Muscle of leg (tissue), 3 donors: ENCODE measurements at regions not wholly inside any gene's neighbourhood (a gene's known extent, or its start where the extent isn't known, plus 50 kb on each side); places are given as distances from the start of the nearest gene placed in this dataset.

Experiments used
- DNase-seq: peaks from one replicate; pipeline ENCODE4 v3.0.0; 2013
- H3K27ac ChIP-seq: one replicate; pipeline ENCODE4 v1.5.1; 2013; ENCODE audit warnings: mild to moderate bottlenecking, low read length, control low read depth
- H3K27me3 ChIP-seq: one replicate; pipeline ENCODE4 v1.6.1; 2013; ENCODE audit warnings: low read length; ENCODE audit not compliant: control insufficient read depth, insufficient read depth
- H3K36me3 ChIP-seq: one replicate; pipeline ENCODE4 v1.6.1; 2013; ENCODE audit warnings: low read length; ENCODE audit not compliant: control insufficient read depth, insufficient read depth
- H3K4me1 ChIP-seq: one replicate; pipeline ENCODE4 v1.6.1; 2013; ENCODE audit warnings: low read length; ENCODE audit not compliant: control insufficient read depth, insufficient read depth
- H3K4me3 ChIP-seq: one replicate; pipeline ENCODE4 v1.5.1; 2013; ENCODE audit warnings: low read length, control low read depth
- H3K9me3 ChIP-seq: replicated peaks from 2 replicates; pipeline ENCODE4 v1.6.1; 2013; ENCODE audit warnings: low read depth, low read length; ENCODE audit not compliant: control insufficient read depth
- WGBS: methylation state at CpG from one replicate; pipeline ENCODE4 v1.1.5; 2013; ENCODE audit warnings: missing lambda C conversion rate; ENCODE audit not compliant: insufficient coverage; 5-methylcytosine and 5-hydroxymethylcytosine counted together

- peaks cover 48% of the 10 kb centered on the region for H3K4me1 ChIP-seq
- no peaks in the 10 kb centered on the region for H3K27me3 ChIP-seq
- H3K4me3 ChIP-seq: no peak overlapping the region
- no peak overlapping the region for H3K27ac ChIP-seq
- no peak for DNase-seq
- no peaks in the 10 kb centered on the region for H3K36me3 ChIP-seq
- no CpG with 5 or more reads among the region's 2 CpGs for WGBS
- no peaks in the 10 kb centered on the region for H3K9me3 ChIP-seq
Measured at GRCh38 chr21:38996355-38996754, 186.9 kb downstream of the PSMG1 start.

GRCh38 chr21:38995731-38996130 lies 187.5 kb downstream of the PSMG1 start:
- no peaks in the 10 kb centered on the region for H3K27me3 ChIP-seq
- WGBS: 80% methylated on average over 2 of the region's 5 CpGs
- H3K4me3 ChIP-seq: no peak overlapping the region
- no peak overlapping the region for H3K27ac ChIP-seq
- DNase-seq: no peak
- H3K36me3 ChIP-seq: no peaks in the 10 kb centered on the region
- no peaks in the 10 kb centered on the region for H3K9me3 ChIP-seq
- peaks cover 51% of the 10 kb centered on the region for H3K4me1 ChIP-seq

GRCh38 chr21:38995071-38995669 lies 188.1 kb downstream of the PSMG1 start:
- 78% methylated on average over 10 of the region's 13 CpGs for WGBS
- no peak for DNase-seq
- H3K27ac ChIP-seq: no peak overlapping the region
- no peaks in the 10 kb centered on the region for H3K36me3 ChIP-seq
- no peak overlapping the region for H3K4me3 ChIP-seq
- H3K9me3 ChIP-seq: no peaks in the 10 kb centered on the region
- H3K4me1 ChIP-seq: peaks cover 57% of the 10 kb centered on the region
- H3K27me3 ChIP-seq: no peaks in the 10 kb centered on the region

- 35% methylated on average over 7 of the region's 12 CpGs for WGBS
- H3K9me3 ChIP-seq: no peaks in the 10 kb centered on the region
- no peak overlapping the region for H3K4me3 ChIP-seq
- H3K4me1 ChIP-seq: peaks cover 68% of the 10 kb centered on the region
- no peaks in the 10 kb centered on the region for H3K36me3 ChIP-seq
- DNase-seq: no peak
- H3K27me3 ChIP-seq: no peaks in the 10 kb centered on the region
- peak overlapping the region; percentile 67 for H3K27ac ChIP-seq
Measured at GRCh38 chr21:38994042-38994441, 188.3 kb downstream of the ETS2 start.

GRCh38 chr21:38993561-38993960 lies 187.8 kb downstream of the ETS2 start:
- H3K27me3 ChIP-seq: no peaks in the 10 kb centered on the region
- H3K9me3 ChIP-seq: no peaks in the 10 kb centered on the region
- DNase-seq: peak; percentile 93
- no peaks in the 10 kb centered on the region for H3K36me3 ChIP-seq
- WGBS: 2% methylated on average over 4 of the region's 4 CpGs
- H3K27ac ChIP-seq: peak overlapping the region; percentile 67
- H3K4me3 ChIP-seq: no peak overlapping the region
- peaks cover 73% of the 10 kb centered on the region for H3K4me1 ChIP-seq

- DNase-seq: no peak
- peak overlapping the region; percentile 52 for H3K27ac ChIP-seq
- H3K4me3 ChIP-seq: no peak overlapping the region
- H3K4me1 ChIP-seq: peaks cover 81% of the 10 kb centered on the region
- no peaks in the 10 kb centered on the region for H3K36me3 ChIP-seq
- H3K27me3 ChIP-seq: no peaks in the 10 kb centered on the region
- no peaks in the 10 kb centered on the region for H3K9me3 ChIP-seq
- 52% methylated on average over 2 of the region's 3 CpGs for WGBS
Measured at GRCh38 chr21:38992737-38993136, 187.0 kb downstream of the ETS2 start.

GRCh38 chr21:38990424-38990794 lies 184.7 kb downstream of the ETS2 start:
- Histone ChIP-seq H3K27ac (peak overlapping the region; percentile 74), H3K4me1 (peaks cover 95% of the 10 kb centered on the region), H3K9me3 (no peaks in the 10 kb centered on the region), H3K36me3 (no peaks in the 10 kb centered on the region), H3K27me3 (no peaks in the 10 kb centered on the region), H3K4me3 (no peak overlapping the region)
- DNase-seq: no peak
- 50% methylated on average over 12 of the region's 12 CpGs for WGBS

- H3K4me1 ChIP-seq: peaks cover 95% of the 10 kb centered on the region
- H3K27me3 ChIP-seq: no peaks in the 10 kb centered on the region
- no peak overlapping the region for H3K4me3 ChIP-seq
- peak; percentile 89 for DNase-seq
- no peaks in the 10 kb centered on the region for H3K9me3 ChIP-seq
- H3K36me3 ChIP-seq: no peaks in the 10 kb centered on the region
- WGBS: 12% methylated on average over 13 of the region's 17 CpGs
- peak overlapping the region; percentile 74 for H3K27ac ChIP-seq
Measured at GRCh38 chr21:38989745-38990423, 184.2 kb downstream of the ETS2 start.

GRCh38 chr21:38989379-38989744 lies 183.6 kb downstream of the ETS2 start:
- peaks cover 94% of the 10 kb centered on the region for H3K4me1 ChIP-seq
- no peaks in the 10 kb centered on the region for H3K27me3 ChIP-seq
- H3K4me3 ChIP-seq: no peak overlapping the region
- no peaks in the 10 kb centered on the region for H3K9me3 ChIP-seq
- WGBS: 13% methylated on average over 3 of the region's 11 CpGs
- H3K36me3 ChIP-seq: no peaks in the 10 kb centered on the region
- no peak for DNase-seq
- peak overlapping the region; percentile 74 for H3K27ac ChIP-seq

- WGBS: 26% methylated on average over 28 of the region's 29 CpGs
- Histone ChIP-seq H3K27me3 (no peaks in the 10 kb centered on the region), H3K36me3 (no peaks in the 10 kb centered on the region), H3K27ac (peak overlapping the region; percentile 74), H3K4me3 (no peak overlapping the region), H3K9me3 (no peaks in the 10 kb centered on the region), H3K4me1 (peaks cover 91% of the 10 kb centered on the region)
- DNase-seq: peak; percentile 72
Measured at GRCh38 chr21:38988509-38989378, 183.0 kb downstream of the ETS2 start.
